Neural crest cell (in vitro differentiated cells): ENCODE measurements at regions not wholly inside any gene's neighbourhood (a gene's known extent, or its start where the extent isn't known, plus 50 kb on each side); places are given as distances from the start of the nearest gene placed in this dataset.

Experiments used
- DNase-seq: peaks from one replicate; pipeline ENCODE4 v3.0.0; 2021; ENCODE audit warnings: low read depth, mixed read lengths, low spot score
- H3K27ac Mint-ChIP-seq: one replicate; pipeline ENCODE4 v1.8.0; 2021; ENCODE audit warnings: mild to moderate bottlenecking, mixed read lengths; ENCODE audit not compliant: unreplicated experiment
- H3K27me3 Mint-ChIP-seq: 2 replicates; pipeline ENCODE4 v1.8.0; 2021; ENCODE audit warnings: low read depth, mild to moderate bottlenecking, mixed read lengths
- H3K36me3 Mint-ChIP-seq: 2 replicates; pipeline ENCODE4 v1.8.0; 2021; ENCODE audit warnings: low read depth, mild to moderate bottlenecking, mixed read lengths
- H3K4me1 Mint-ChIP-seq: 2 replicates; pipeline ENCODE4 v1.8.0; 2021; ENCODE audit warnings: mixed read lengths
- H3K4me3 Mint-ChIP-seq: one replicate; pipeline ENCODE4 v1.8.0; 2021; ENCODE audit warnings: mild to moderate bottlenecking, mixed read lengths
- H3K9me3 Mint-ChIP-seq: 2 replicates; pipeline ENCODE4 v1.8.0; 2021; ENCODE audit warnings: mixed read lengths
- CTCF ChIP-seq: fragments of 200-600 bp; sonication (generic); conservative IDR thresholded peaks from 2 replicates; pipeline ENCODE4 v1.5.0; 2021; ENCODE audit warnings: antibody characterized with exemption, mild to moderate bottlenecking

DNA sequence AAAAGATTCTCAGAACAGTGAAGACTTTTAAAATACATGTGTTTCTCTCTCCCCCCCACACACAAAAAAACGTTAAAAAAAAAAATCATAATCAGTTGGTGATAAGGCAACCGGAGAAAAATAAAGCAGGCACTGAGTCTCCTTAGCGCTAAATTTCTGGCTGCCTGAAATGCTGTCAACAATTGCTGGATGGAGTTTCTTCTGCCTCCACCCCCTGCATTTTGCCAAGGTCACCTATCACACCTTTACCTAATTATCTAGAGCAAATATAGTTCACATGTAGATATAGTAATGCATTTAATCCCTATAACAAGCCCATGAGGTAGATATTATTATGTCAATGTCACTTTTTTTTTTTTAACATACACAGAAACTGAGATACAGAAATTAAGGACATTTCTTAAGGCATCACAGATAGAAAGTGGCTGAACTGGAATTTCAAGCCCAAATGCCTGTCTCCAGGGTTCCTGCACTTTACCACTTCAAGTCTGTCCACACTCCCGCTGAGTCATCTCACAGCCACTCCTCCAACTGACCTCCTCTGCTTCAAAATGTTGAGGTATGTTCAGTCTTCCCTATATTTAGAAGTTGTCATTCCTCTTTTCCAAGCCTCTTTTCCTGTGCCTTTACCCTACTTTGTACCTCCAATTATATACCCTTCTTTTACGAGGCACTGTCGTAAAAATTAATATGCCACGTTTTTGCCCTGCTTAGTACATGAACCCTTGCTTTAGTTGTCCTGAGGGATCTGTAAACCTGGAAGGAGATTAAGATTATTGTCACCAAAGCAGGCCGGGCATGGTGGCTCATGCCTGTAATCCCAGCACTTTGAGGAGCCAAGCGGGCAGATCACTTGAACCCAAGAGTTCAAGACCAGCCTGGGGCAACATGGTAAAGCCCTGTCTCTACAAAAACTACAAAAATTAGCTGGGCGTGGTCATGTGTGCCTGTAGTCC lies 72.8 kb upstream of the MPP7 start:
- H3K9me3 Mint-ChIP-seq = no peaks in the 10 kb centered on the region
- H3K36me3 Mint-ChIP-seq = no peaks in the 10 kb centered on the region
- no peak for DNase-seq
- H3K4me1 Mint-ChIP-seq = no peaks in the 10 kb centered on the region
- H3K27me3 Mint-ChIP-seq = no peaks in the 10 kb centered on the region
- TF ChIP-seq CTCF = no peak
- H3K4me3 Mint-ChIP-seq = no peak overlapping the region
- no peak overlapping the region for H3K27ac Mint-ChIP-seq

DNA sequence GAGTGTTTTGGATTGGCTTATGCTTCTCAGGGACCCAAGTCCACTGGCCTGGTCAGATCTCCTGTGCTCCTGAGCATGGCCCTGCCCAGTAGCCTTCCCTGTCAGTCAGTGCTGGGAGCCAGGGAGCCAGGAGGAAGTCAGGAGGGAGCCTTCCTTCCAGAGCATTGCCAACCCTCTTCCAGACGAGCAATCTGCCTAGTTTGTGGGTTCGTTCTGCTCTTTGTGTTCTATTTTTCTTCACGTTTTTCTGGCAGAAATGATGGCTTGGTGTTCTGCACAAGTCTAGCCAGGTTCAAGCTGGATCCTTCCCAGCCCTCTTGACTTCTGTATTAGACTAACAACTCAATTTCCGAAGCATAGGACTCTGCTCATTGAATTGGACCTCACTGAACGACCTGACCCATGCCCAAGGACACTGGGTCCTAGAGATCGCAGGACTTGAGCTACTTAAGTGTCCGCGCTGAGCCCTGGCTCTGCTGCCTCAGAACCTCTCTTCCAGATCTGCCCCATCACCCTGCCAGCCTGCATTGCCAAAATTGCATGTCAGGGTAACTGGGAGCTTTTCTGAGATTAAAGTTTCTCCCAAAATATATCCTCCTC lies 76.2 kb upstream of the MPP7 start:
- no peaks in the 10 kb centered on the region for H3K36me3 Mint-ChIP-seq
- no peak for DNase-seq
- H3K9me3 Mint-ChIP-seq = no peaks in the 10 kb centered on the region

GRCh38 chr10:28381466-28381865 lies 78.6 kb upstream of the MPP7 start:
- peaks cover 6% of the 10 kb centered on the region for H3K4me1 Mint-ChIP-seq
- H3K27ac Mint-ChIP-seq = no peak overlapping the region
- peaks cover 15% of the 10 kb centered on the region for H3K27me3 Mint-ChIP-seq
- no peaks in the 10 kb centered on the region for H3K9me3 Mint-ChIP-seq
- DNase-seq = no peak
- H3K4me3 Mint-ChIP-seq = no peak overlapping the region
- H3K36me3 Mint-ChIP-seq = no peaks in the 10 kb centered on the region
- no peak for TF ChIP-seq CTCF

More for the DNA sequence above, 76.2 kb upstream of the MPP7 start:
- TF ChIP-seq CTCF = no peak
- Mint-ChIP-seq H3K4me1 (peaks cover 6% of the 10 kb centered on the region), H3K27me3 (peaks cover 4% of the 10 kb centered on the region), H3K27ac (no peak overlapping the region), H3K4me3 (no peak overlapping the region)

DNA sequence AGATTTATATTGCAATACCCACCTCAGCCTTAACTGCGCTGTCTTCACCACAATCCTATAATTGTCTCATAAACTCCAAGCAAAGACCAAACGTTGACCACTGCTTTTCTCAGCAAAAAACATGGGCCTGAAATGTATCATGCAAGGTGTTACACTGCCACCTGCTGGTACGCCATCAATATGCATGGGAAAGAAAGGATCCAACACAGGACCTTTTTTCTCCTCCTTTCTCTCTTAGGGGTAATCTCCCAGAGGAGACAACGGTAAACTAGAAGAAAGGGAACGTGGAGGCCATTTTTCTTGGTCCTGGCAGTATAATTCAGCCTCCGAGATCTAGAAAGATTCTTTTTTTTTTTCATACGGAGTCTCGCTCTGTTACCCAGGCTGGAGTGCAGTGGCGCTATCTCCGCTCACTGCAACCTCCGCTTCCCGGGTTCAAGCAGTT lies 79.1 kb upstream of the MPP7 start:
- peak; percentile 98 for TF ChIP-seq CTCF
- no peak overlapping the region for H3K27ac Mint-ChIP-seq
- H3K36me3 Mint-ChIP-seq = no peaks in the 10 kb centered on the region
- no peaks in the 10 kb centered on the region for H3K9me3 Mint-ChIP-seq
- H3K4me3 Mint-ChIP-seq = no peak overlapping the region
- peaks cover 15% of the 10 kb centered on the region for H3K27me3 Mint-ChIP-seq
- DNase-seq = peak; percentile 91
- H3K4me1 Mint-ChIP-seq = peaks cover 6% of the 10 kb centered on the region

DNA sequence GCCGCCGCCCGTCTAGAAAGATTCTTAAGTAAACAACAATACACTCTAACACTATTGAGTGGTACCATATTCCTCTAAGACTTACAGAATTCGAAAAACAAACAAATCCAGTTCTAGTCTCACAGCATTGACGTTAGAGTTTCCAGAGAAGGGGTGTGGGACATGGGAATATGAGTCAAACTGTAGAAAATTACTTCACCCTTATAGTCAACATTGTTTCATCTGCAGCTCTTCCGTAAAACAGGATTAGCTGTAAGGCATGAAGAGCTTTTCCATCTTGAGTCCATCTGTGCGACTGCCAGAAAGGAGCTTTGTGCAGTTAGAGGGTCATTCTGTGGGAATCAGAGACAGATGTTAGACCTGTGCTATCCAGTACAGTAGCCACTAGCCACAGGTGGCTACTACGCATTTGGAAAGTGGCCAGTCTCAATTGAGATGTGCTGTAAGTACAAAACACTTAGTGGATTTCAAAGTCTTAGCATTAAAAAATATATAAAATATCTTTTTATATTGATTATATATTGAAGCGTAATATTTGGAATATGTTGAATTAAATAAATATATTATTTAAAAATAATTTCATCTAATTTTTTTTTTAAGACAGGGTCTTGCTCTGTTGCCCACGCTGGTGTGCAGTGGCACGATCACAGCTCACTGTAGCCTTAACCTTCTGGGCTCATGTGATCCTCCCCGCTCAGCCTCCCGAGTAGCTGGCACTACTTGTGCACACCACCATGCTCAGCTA lies 79.8 kb upstream of the MPP7 start:
- Mint-ChIP-seq H3K27me3 (peaks cover 21% of the 10 kb centered on the region), H3K9me3 (no peaks in the 10 kb centered on the region), H3K4me1 (peaks cover 6% of the 10 kb centered on the region), H3K36me3 (no peaks in the 10 kb centered on the region), H3K27ac (no peak overlapping the region), H3K4me3 (no peak overlapping the region)
- TF ChIP-seq CTCF = no peak
- no peak for DNase-seq
